HG03342 (cell line): ENCODE measurements at regions not wholly inside any gene's neighbourhood (a gene's known extent, or its start where the extent isn't known, plus 50 kb on each side); places are given as distances from the start of the nearest gene placed in this dataset.
A peak's percentile ranks its signal among the peaks of the same experiment; 100 is the strongest.

Experiments
- ATAC-seq: cut with Tn5 transposase; IDR thresholded peaks from one replicate; pipeline ENCODE4 v1.9.1; 2021; ENCODE audit warnings: mild to moderate bottlenecking, moderate library complexity; ENCODE audit not compliant: unreplicated experiment

GRCh38 chr10:78968300-78968942 lies 100.3 kb upstream of the ZMIZ1 start:
- ATAC-seq = no peak

- no peak for ATAC-seq
These were observed 99.8 kb upstream of the ZMIZ1 start for GRCh38 chr10:78968943-78969342.

- ATAC-seq = no peak
These were observed 99.0 kb upstream of the ZMIZ1 start for GRCh38 chr10:78969719-78970118.

GRCh38 chr10:78970261-78970660 lies 98.5 kb upstream of the ZMIZ1 start:
- ATAC-seq = no peak

- no peak for ATAC-seq
These were observed 97.6 kb upstream of the ZMIZ1 start for GRCh38 chr10:78971094-78971682.

GRCh38 chr10:78972160-78972946 lies 96.4 kb upstream of the ZMIZ1 start:
- ATAC-seq = no peak

GRCh38 chr10:78972947-78973900 lies 95.5 kb upstream of the ZMIZ1 start:
- ATAC-seq = peak; percentile 89

GRCh38 chr10:78973901-78974616 lies 94.7 kb upstream of the ZMIZ1 start:
- ATAC-seq = peak; percentile 34

- ATAC-seq = peak; percentile 34
These were observed 94.0 kb upstream of the ZMIZ1 start for GRCh38 chr10:78974617-78975317.

- ATAC-seq = no peak
These were observed 92.8 kb upstream of the ZMIZ1 start for GRCh38 chr10:78975926-78976325.

- ATAC-seq = no peak
These were observed 91.7 kb upstream of the ZMIZ1 start for GRCh38 chr10:78976825-78977755.

- ATAC-seq = no peak
These were observed 88.8 kb upstream of the ZMIZ1 start for GRCh38 chr10:78979938-78980337.

- ATAC-seq = no peak
These were observed 88.4 kb upstream of the ZMIZ1 start for GRCh38 chr10:78980354-78980753.

GRCh38 chr10:78980815-78981214 lies 88.0 kb upstream of the ZMIZ1 start:
- no peak for ATAC-seq

- peak; percentile 71 for ATAC-seq
These were observed 87.4 kb upstream of the ZMIZ1 start for GRCh38 chr10:78981257-78981969.

- ATAC-seq = no peak
These were observed 86.8 kb upstream of the ZMIZ1 start for GRCh38 chr10:78981970-78982281.

- ATAC-seq = no peak
These were observed 86.0 kb upstream of the ZMIZ1 start for GRCh38 chr10:78982726-78983125.

GRCh38 chr10:78983608-78984007 lies 85.2 kb upstream of the ZMIZ1 start:
- no peak for ATAC-seq
